AG09319 (cell line): ENCODE measurements at regions not wholly inside any gene's neighbourhood (a gene's known extent, or its start where the extent isn't known, plus 50 kb on each side); places are given as distances from the start of the nearest gene placed in this dataset.

ENCODE experiments used
- DNase-seq: peaks from one replicate; pipeline ENCODE4 v3.0.0-alpha.2; 2010; ENCODE audit warnings: low read depth; ENCODE audit errors: extremely low read depth
- TF ChIP-seq, protein P1 (sequence below): IDR thresholded peaks from 2 replicates; pipeline ENCODE4 v1.5.1; 2011; ENCODE audit warnings: low read depth, mild to moderate bottlenecking, inconsistent platforms, low read length, moderate library complexity

DNA sequence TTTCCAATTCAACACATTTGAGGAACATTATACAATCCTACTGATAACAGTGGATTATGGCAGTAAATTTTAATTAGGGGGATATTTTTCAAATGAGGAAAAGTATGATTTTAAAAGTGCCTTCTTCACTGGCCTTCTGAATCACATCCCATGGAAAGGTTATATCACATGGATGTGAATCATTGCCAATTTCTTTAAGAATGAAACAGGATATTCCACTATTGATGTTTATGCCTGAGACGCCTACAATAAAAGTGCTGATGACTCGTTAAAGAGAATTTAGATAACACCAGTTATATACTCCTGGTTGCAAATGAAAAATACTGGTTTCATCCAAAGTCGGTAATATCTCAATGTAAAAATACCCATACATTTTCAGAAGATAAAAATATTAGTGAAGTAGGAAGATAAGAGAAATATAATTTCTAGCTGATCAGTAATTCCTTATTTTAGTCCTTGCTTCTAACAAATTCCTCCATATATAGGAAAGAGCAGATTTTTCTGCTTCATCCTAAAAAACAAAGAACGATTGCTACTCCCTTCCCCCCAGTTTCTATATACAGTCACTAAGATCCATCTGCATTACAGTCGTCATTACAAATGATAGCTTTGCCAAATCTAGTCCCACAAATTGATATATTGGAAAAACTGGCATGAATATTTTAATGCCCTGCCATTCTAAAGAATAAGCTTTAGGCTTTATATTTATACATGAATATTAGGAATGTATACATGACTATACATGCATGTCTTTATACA lies 139.5 kb upstream of the SOX5 start:
- no peak for DNase-seq
- TF ChIP-seq, protein P1, sequence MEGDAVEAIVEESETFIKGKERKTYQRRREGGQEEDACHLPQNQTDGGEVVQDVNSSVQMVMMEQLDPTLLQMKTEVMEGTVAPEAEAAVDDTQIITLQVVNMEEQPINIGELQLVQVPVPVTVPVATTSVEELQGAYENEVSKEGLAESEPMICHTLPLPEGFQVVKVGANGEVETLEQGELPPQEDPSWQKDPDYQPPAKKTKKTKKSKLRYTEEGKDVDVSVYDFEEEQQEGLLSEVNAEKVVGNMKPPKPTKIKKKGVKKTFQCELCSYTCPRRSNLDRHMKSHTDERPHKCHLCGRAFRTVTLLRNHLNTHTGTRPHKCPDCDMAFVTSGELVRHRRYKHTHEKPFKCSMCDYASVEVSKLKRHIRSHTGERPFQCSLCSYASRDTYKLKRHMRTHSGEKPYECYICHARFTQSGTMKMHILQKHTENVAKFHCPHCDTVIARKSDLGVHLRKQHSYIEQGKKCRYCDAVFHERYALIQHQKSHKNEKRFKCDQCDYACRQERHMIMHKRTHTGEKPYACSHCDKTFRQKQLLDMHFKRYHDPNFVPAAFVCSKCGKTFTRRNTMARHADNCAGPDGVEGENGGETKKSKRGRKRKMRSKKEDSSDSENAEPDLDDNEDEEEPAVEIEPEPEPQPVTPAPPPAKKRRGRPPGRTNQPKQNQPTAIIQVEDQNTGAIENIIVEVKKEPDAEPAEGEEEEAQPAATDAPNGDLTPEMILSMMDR, result no peak

DNA sequence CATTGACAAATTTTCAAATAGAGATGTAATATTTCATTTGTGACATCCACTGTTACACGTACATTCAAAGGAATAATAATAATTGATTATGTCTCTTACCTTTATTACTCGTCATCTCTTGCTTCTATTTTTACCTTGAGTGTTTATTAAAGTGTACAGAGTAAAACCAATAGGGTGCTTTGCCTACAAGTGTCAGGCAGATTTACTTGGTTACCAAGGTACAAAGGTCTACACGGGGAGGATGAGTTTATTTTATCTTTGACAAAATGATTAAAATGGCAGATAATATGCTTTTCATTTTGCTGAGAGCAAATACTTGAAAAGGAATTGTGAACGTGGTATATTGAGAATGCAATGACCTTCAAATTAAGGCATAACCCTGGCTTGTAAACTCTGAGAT lies 137.8 kb upstream of the SOX5 start:
- no peak for DNase-seq

DNA sequence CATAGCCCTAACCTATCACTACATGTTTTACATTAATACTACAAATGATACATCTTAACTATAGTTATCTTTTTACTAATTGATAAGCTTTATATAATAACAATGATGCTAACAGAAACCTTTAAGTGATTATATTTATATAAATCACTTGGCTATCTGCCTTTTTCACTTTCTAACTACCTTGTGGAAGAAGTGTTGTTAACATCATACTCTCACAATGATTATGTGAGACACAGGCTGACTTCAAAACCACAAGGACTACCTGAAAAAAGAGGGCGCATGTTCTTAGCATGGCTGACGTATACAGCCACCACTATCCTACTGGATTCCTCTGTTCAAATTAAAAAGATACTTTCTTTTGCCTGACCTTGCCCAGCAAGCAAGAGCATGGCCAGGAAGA lies 135.3 kb upstream of the SOX5 start:
- TF ChIP-seq, protein P1, result no peak
- no peak for DNase-seq

More for the DNA sequence above, 137.8 kb upstream of the SOX5 start:
- TF ChIP-seq, protein P1, result no peak

DNA sequence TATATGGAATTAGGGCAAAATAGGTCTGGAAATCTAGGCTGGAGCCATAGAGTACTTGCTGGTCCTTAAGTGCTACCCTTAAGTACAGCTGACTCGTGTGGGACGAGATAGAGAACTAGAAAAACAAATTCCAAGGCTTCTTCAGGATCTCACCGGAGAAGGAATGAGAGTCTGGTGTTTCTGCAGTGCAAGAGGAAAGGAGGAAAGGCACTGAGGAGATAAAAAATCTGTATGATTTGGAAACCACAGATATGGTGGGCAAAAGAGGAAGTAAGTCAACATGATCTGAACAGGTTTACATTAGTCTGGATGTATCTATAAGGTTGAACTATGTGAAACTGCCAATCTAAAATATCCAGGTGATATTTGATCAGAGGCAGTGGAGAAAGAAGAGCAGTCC lies 134.4 kb upstream of the SOX5 start:
- DNase-seq, result no peak
- TF ChIP-seq, protein P1, result no peak

DNA sequence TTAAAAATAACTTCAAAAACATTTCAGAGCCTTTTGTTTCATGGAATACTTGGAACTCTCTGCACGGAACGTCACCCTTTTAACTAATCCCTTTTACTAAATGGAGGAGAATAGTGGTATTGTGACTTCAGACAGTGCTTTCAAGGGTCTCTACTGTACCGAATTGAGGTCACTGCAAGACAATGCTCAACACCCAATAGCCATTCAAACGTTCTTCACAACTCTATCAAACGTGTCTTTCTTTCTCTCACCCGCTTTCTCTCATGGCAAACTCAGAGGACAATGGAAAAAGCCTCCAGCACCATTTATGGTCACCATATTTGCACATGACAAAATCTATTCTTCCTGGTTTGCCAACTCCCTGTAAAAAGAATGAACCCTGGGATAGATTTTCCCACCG lies 132.1 kb upstream of the SOX5 start:
- DNase-seq, result no peak
- TF ChIP-seq, protein P1, result no peak

DNA sequence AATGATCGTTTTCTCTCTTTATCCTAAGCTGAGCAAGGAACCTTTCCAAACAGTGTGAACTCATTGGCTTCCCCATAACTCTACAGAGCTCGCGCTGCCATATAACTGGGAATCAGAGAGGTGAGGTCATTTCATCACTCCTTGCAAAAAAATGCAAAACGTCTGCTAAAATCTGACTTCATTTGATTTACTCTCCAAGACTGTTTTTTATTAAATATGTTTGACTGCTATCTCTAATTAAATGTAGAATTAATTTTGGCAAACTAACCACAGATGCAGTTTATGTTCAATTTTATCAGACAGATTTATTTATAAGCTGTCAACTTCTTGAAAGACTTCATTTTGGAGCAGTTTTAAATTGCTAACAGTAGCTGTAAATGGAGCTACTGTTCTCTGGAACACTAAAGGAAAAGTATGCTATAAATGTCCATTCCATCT lies 131.6 kb upstream of the SOX5 start:
- TF ChIP-seq, protein P1, result no peak

DNA sequence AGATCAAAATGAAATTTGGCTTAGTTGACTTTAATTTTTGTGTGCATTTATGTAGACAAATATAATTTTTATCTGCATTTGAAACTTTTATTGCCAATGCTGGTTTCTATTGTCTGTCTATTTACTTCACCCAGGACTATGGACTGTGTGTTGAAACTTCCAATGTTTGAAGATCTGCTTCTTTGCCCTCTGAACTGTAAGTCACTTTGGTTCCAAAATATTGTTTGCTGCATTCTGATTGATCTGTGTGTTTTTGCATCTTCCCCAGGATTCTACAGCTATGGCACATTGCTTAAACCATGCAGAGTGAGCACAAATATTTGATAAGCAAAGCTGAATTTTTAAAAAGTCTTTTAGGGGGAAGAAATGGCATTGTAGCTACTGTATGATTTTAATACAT lies 131.0 kb upstream of the SOX5 start:
- TF ChIP-seq, protein P1, result no peak

More for the DNA sequence above, 131.6 kb upstream of the SOX5 start:
- DNase-seq, result no peak

More for the DNA sequence above, 131.0 kb upstream of the SOX5 start:
- no peak for DNase-seq
